GM21576 (cell line): ENCODE measurements at regions not wholly inside any gene's neighbourhood (a gene's known extent, or its start where the extent isn't known, plus 50 kb on each side); places are given as distances from the start of the nearest gene placed in this dataset.
A peak's percentile ranks its signal among the peaks of the same experiment; 100 is the strongest.
"Not testable (repeated sequence)": the region's sequence is repeated elsewhere in the genome, so short reads cannot be mapped to it uniquely, and the experiment has no call there.

Experiments
- ATAC-seq: cut with Tn5 transposase; IDR thresholded peaks from one replicate; pipeline ENCODE4 v1.9.1; 2021; ENCODE audit warnings: mild to moderate bottlenecking, moderate library complexity; ENCODE audit not compliant: unreplicated experiment

DNA sequence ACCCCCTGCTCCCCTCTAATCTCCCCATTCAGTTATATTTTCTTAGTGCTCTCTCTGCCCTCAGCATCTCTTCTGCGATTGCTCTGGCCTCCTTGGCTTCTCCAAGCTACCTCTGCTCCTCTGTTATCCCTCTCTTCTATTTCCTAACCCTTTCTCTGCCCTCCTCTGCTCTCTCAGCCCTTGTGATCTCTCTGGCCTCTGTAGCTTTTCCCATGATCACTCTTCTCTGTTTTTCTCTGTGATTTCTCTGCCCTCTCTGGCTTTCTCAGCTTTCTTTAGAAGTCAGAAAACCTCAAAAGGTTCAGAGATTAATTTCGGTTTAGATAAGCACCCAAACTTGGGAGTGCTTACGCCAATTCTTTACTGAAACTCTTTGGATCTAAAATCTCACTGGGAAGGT, 795.0 kb downstream of the DIAPH3 start:
- no peak for ATAC-seq

DNA sequence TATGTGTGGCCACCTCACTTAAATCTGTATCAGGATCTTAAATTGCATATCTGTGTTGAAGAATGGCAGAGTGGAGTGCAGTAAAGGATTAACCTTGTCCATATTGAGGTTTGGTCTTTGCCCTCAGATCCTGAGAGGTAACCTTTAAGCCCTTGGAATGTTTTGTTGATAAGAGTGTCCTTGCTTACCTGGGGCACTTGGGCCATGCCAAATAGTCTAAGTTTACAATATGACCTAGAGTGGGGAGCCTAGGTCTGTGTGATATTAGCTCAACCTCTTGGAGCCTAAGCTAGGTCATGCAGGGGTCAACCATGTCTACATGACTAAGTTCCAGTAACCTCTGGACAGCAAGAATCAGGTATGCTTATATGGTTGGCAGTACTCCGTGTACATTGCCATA, 792.5 kb downstream of the DIAPH3 start:
- no peak for ATAC-seq

DNA sequence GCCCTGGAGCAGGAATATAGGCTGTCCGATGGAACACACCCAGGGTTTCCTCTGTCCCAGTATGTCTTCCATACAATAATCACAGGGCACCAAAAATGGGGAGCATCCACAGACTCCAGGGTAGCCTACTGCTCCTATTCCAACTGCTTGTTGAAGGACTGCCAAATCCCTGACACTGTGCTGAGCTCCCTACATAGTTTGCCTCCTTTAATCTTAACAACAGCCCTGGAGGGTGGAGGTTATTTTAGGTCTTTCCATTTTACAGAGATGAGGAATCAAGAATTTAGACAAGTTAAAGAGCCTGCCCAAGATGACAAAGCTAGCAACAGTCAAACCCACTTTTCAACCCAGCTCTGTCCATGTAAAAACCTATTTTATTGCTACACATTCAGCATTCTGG, 790.4 kb downstream of the DIAPH3 start:
- ATAC-seq = no peak

DNA sequence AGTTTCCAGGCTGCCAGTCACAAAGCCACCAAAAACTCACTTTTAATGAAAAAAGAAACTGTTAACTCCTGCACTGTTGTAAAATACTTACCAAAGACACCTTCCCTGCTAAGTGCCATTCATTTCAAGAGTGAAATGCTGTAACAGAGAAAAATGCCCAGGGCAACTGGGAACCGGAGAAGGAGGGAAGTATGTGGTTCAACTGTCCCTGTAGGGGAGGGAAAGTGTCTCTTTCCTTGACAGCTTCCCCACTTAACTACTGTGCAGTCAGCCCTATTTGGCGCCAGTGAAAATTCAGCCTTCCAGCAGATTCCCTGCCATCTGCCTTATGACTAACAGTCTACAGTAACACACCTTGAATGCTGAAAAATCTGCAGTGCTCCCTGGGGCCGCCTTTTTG, 789.0 kb downstream of the DIAPH3 start:
- no peak for ATAC-seq

DNA sequence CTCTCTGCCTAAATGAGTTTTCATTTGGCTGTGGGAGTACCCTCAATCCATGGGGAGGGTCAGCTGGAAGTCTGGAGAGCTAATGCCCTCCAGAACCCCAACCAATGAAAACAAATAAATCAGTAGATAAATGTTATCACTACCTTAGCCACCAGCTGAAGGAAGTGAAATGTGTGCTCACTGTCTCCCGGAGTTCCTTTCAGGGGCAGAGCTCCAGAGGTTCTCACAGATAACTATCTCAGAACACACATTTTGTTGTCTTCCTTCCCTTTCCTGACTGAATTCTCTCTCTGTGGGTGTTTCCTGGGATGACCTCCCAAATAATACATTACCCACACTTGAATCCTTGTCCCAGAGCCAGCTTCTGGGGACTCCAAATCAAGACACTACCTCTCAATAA, 779.6 kb downstream of the DIAPH3 start:
- no peak for ATAC-seq

DNA sequence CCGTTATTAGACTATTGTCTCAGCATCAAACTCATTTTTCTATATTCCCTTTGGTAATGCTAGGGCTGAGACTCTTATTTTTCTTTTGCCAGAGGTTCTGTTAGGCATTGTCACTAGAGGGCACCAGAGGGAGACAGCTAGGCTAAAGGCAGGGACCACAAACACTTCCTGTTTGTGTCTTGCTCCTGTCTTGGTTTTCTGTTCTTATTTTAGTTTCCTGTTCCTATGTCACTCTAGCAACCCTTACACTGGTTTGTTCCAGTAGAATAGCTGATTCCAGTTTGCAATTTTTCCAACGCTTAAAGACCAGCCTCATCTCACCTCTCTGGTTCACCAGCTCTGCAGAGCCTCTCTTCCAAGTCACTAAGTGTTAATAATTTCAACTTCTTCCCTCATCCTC, 772.0 kb downstream of the DIAPH3 start:
- ATAC-seq = peak; percentile 99

DNA sequence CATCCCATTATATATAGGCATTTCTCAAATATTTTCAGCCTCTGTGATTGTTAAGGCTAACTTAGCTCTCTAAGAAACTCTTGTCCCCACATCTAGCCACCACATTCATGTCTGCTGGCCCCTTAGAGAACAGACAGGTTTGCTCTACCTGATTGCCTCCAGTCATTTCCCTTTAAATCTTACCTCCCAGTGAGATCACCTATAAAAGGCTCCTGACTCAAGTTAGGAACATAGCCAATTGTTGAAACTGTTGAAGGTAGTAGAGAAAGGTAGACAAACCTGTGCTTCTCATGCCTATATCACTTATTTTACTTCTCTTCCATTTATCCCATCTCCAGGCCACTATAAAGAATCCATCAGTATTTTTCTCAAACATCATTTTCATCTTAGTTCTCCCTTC, 771.4 kb downstream of the DIAPH3 start:
- no peak for ATAC-seq

DNA sequence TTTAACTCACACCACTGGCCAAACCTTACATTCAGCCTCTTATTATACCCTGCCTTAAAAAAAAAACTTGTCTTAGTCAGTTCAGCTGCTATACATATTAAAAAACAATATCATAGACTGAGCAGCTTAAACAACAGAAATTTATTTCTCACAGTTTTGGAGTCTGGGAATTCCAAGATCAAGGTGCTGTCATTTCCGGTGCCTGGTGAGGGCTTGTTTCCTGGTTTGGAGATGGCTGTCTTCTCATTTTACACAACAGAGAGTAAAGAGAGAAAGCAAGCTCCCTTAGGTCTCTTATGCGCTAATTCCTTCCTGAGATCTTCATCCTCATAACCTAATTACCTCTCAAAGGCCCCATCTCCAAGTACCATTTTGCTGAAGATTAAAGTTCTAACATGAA, 769.2 kb downstream of the DIAPH3 start:
- ATAC-seq = no peak

DNA sequence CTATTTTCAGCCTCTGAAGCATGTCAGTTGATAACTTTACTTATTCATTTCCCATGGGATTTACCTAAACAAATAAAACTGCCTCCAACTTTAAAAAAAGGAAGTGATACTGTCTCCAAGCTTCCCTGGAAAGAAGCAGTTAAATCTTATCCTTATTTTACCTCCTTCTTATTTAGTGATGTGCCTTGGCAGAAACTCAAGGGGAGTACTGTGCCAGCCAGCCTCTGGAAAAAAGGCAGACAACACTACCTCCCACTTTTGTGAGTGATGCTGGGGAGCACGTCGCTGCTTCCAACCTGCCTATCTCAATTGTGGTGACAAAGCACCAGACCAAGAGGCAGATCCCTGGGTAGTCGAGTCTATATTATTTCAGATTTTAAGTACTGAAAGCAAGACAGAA, 765.6 kb downstream of the DIAPH3 start:
- no peak for ATAC-seq

DNA sequence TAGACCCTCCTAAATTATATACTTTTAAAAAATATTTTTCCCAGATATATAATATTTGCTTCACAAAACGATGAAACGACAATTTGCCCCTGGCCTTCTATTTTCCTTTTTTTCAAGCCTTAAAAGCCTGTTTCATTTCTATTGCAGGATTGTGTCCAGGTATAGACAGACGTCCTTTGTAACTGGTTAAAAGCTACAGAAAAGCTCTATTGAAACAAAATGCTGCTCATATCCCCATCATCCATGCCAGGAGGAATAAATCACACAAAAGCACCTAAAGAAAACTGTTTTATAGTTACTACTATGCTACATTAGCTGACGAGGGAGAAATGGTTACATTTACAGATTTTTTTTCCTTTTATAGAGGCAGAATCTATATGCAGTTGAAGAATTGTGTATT, 765.1 kb downstream of the DIAPH3 start:
- no peak for ATAC-seq

DNA sequence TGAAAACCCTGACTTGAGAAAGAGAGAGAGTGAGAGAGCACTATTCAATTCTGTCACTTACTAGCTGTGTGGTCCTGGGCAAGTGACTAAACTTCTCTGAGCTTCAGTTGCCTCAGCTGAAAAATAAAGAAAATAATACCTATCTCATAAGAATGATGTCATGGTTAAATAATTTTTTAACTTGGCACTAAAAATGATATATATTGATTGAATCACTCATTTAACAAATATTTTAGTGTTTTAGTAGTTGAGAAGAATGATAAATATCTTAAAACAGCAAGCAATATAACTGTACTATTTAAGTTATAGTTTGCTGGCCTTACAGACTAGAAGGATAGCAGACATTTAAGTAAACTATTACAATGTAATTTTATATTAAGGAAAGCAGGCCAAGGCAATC, 764.2 kb downstream of the DIAPH3 start:
- no peak for ATAC-seq

DNA sequence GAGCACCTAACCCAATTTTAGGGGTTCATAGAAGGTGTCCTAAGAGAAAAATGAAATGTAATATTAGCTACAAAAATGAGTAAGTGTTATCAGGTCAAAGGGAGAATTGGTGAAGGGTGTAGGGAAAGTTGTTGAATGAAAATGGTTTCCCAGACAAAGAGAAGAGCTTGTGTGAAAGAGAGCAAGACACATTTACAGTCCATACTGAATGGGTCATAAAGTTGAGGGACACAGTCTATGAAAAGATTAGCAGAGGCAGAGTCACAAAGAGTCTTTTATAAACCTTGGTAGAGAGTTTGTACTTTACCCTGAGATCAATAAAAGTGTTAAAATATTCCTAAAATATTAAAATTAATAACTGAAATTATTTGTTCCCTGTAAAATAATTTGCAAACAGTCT, 759.4 kb downstream of the DIAPH3 start:
- no peak for ATAC-seq

DNA sequence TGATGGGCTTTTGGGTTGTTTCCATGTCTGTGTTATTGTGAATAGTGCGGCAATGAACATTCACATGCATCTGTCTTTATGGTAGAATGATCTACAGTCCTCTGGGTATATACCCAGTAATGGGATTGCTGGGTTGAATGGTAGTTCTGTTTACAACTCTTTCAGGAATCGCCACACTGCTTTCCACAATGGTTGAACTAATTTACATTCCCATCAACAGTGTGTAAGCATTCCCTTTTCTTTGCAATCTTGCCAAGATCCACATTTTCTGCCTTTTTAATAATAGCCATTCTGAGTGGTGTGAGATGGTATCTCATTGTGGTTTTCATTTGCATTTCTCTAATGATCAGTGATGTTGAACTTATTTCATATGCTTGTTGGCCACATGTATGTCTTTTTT, 756.5 kb downstream of the DIAPH3 start:
- not testable (repeated sequence) for ATAC-seq

DNA sequence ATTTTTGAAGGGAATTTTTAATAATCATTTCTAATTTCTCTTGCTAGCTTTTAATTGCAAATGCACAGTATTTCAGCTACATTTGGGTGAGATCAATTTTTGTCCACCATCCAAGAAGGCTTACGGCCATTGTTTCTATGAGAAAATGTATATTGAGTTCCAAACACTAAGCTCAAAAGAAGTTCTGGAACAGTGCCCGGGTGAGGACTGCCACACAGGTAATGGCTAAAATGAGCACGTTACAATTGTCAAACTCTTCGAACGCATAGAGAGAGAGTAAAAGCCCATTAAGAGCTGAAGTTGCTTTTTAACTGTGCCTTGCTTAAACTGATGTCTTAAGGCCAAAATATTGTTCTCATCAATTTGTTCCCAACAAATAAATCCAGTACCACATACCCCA, 755.0 kb downstream of the DIAPH3 start:
- no peak for ATAC-seq

DNA sequence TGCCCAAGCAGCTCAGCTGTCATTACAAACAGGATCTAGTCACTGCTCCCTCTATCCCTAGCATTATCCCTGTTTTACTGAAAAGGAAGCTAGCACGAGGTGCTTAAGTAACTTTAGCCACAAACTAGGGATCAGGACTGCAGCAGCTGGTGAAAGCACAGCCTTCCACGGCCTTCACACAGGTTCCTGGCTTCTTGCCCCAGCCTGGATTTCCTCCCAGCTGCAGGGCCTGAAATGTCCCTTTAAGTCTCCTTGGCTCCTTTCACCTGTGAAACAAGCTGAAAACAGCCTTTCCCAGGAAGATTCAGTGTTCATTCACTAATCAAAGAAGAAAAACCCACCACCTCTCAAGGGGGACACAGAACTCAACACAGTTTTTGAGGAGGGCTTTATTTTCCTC, 754.5 kb downstream of the DIAPH3 start:
- no peak for ATAC-seq

DNA sequence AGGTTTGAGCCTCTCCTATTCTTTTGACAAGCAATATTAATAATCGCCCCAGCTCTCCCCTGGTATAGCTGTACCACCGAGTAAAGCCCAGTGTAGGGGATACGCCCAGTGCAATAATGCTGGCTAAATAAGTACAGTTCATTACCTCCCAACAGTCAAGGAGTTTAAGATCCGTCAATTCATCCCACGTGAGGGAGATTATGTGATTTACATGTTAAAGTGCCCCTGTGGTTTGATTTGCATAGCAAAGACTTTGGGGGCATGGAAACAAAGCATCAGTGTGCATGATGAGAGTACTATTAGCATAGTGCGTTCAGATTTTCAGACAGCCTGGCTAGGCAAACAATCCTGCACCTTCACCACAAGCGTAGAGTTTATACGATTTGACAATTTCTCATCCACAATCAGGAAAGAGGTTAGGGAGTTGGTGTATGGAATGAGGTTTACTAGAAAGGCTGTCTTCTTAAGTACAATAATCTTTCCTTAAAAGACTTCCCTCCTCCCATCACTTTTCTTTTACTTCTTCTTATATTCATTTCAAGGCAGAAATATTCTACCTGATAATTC, 754.0 kb downstream of the DIAPH3 start:
- ATAC-seq = no peak

DNA sequence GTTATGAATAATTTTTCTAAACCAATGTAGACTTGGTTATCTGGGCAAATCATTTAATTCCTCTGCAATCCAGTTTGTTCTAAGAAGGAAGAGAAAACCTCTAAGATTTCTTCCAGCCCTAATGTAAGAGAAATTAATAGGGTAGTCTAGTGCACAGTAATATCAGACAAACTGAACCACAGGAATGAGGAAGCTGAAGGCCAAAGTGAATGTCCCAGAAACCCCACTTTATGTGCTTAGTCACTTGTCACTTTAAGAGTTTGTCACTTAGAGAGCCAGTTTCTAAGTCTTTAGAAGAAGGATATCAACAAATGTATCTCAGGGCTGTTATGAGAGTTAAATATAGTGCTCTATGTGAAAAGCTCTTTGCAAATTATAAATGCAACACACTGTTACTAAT, 750.6 kb downstream of the DIAPH3 start:
- no peak for ATAC-seq

DNA sequence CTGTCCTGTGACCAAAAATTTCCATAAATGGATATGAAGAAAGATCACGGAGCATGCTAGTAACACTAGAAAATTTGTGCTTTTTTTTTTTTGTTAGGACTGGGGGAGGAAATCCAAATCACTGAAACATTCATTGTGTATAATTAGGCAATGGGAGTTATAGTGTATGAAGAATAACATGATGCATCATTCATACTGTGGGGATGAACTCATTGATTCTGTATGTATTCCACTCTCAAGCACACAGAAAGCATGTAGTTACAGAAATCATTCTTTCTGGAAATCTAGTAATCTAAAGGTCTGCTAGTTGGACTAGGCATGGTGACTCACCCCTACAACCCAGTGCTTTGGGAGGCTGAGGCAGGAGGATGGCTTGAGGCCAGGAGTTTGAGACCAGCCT, 749.7 kb downstream of the DIAPH3 start:
- no peak for ATAC-seq

DNA sequence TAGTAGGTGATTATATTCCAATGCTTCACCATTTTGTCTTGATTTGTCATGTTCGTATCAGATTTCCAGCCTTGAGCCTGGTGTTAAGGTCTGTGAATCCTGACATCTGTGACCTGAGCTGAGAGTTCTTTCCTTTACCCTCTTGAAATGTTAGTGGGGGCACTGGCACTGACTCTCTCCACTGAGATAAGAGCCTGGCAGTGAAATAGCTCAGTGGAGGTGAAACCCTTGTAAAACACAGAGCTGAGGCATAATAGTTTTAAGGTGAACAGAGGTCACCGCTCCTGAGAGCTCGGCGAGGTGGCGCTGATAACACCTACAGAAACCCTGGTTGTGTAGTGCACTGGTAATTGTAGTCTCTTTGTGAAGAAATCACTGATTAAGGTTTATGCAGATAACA, 748.2 kb downstream of the DIAPH3 start:
- ATAC-seq = no peak

DNA sequence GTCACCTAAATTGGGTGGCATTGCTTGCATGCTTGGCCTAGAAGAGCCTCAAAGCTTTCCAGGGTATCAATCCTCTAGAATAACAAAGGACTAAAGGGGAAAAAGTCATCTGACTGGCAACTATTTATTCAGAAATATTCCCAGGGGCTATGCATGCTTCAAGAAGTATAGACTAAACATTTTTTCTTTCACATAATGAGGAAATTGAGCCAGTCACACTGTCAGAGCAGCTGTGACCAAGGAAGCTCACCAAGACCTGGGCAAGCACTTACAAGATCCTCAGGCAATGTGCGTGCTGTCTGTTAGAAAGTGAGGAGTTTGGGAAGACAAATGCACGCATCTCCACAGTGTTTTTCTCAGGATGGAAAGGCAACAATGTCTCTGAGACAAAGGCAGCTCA, 747.2 kb downstream of the DIAPH3 start:
- ATAC-seq = no peak

DNA sequence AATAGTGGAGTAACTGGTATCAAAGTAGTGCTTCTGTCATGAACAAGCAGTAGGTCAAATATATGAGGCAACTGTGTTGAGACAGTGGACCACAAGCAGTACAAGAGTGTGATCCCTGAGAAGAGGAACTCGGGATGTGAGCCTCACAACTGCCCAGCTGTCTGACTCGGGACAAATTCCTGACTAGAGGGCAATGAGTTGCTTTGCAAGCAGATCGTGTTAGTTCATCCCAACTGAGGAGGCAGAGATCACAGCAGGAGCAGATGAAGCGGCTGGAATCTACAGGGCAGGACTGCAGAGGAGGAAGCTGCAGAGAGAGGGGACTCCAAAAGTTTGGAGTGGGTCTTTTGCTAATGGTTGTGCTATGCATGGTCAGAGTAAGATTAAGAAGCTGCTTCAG, 741.1 kb downstream of the DIAPH3 start:
- no peak for ATAC-seq

DNA sequence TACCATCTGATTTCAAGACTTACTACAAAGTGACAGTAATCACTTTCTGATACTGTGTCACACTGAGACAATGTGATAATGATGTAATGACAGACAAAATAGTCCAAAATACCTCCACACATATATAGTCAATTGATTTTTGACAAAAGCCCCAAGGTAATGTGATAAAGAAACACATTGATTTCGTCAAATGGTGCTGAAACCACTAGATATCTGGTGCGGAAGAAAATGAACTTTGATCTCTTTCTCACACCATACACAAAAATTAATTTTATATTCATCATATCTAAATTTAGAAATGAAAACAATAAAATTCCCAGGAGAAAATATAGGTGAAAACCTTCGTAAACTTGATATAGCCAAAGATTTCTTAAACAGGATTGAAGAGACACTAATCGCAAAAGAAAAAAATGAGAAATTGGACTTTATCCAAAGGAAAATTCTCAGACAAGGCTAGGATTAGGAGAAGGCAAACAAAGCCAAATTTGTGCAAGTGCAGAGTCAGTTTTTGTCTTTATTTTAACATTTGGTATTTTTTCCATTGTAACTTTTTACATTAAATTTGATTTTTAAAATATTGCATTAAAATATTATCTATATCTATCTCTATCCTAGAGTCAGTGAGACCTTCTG, 739.9 kb downstream of the DIAPH3 start:
- no peak for ATAC-seq

DNA sequence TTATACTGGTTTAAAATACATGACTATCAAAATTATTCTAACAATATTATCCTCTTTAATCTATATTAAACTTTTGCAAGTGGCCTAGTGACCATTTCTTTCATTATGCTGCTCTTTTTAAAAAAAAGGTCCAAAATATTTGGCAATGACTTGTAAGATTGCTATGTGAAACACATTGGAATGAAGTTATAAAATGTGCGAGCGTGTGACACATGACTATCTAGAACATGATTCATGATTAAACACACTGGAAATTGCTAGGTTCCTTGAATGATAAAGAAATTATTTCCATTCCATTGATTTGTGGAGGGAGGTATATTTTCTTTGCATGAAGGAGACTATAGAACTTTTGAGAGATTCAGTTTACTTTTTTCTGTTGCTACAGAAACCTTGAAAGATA, 739.1 kb downstream of the DIAPH3 start:
- ATAC-seq = no peak
